GM10248 (cell line): ENCODE measurements at regions not wholly inside any gene's neighbourhood (a gene's known extent, or its start where the extent isn't known, plus 50 kb on each side); places are given as distances from the start of the nearest gene placed in this dataset.

ENCODE experiments used
- CTCF ChIA-PET: fragments of 300-600 bp; sonication (Branson Sonifier 250); formaldehyde crosslinking; extraction: SDS; loops from one replicate; lab custom pipeline; 2021; ENCODE audit warnings: antibody characterized with exemption; lab: Yijun Ruan, JAX
- POLR2A ChIA-PET: fragments of 350-650 bp; sonication (Branson Sonifier 250); formaldehyde crosslinking; extraction: SDS; loops from one replicate; lab custom pipeline; 2020; ENCODE audit warnings: antibody characterized with exemption; lab: Yijun Ruan, JAX
- DNase-seq: peaks from one replicate; pipeline ENCODE4 v3.0.0; 2012; ENCODE audit errors: extremely low spot score
- TF ChIP-seq, protein P1 (sequence below): IDR thresholded peaks from 2 replicates; pipeline ENCODE4 v1.5.1; 2012; ENCODE audit warnings: mild to moderate bottlenecking, low read depth; ENCODE audit errors: extremely low read depth, missing control alignments, control extremely low read depth

DNA sequence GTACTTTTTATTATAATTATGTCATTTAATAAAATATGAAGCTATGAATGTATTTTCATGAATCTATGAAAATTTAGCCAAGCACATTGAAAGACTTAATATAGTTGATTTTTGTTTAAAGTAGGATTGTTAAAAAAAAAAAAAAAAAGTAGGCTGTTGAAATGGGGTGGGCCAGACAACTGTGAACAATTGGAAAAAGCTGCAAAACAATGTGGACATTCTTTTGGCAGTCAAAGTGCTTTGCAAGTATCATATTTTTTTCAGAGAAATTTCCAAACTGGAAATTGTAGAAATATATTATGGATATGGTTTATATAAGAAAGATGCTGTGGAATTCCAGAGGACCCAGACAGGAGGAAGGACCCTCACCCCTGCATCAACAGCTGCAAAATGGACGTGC is 82.1 kb downstream of the ETAA1 start:
- POLR2A ChIA-PET, result no interaction called here
- CTCF ChIA-PET, result interaction anchor here (1.0 to 1.9 kb wide), 2 partner anchors 9 kb away, joined by 4 to 8 read pairs; no protein-coding TSS in a partner anchor
- TF ChIP-seq, protein P1, sequence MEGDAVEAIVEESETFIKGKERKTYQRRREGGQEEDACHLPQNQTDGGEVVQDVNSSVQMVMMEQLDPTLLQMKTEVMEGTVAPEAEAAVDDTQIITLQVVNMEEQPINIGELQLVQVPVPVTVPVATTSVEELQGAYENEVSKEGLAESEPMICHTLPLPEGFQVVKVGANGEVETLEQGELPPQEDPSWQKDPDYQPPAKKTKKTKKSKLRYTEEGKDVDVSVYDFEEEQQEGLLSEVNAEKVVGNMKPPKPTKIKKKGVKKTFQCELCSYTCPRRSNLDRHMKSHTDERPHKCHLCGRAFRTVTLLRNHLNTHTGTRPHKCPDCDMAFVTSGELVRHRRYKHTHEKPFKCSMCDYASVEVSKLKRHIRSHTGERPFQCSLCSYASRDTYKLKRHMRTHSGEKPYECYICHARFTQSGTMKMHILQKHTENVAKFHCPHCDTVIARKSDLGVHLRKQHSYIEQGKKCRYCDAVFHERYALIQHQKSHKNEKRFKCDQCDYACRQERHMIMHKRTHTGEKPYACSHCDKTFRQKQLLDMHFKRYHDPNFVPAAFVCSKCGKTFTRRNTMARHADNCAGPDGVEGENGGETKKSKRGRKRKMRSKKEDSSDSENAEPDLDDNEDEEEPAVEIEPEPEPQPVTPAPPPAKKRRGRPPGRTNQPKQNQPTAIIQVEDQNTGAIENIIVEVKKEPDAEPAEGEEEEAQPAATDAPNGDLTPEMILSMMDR, result no peak

DNA sequence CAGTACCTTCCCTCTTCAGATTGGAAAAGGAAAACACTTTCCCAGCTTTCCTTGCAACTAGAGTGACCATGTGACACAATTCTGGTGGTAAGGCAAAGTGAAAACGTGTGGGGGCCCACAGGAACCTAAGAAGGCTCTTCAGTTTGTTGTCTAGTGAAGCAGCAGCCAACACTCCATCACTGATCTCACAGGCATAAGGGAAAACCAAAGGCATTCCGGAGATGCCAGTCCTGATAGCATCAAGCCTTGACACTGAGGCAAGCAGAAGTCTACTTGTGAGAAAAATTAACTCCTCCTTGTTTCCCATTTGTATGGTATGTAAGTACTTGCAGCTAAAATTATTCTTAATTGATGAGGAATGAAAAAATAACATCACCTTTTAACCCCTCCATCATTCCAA is 88.3 kb downstream of the ETAA1 start:
- ChIA-PET CTCF (interaction anchor here (1.9 kb wide), 1 partner anchor 8 kb away, joined by 4 read pairs; no protein-coding TSS in a partner anchor), POLR2A (no interaction called here)
- TF ChIP-seq, protein P1, result no peak
- no peak for DNase-seq

More for the DNA sequence above, 82.1 kb downstream of the ETAA1 start:
- no peak for DNase-seq

DNA sequence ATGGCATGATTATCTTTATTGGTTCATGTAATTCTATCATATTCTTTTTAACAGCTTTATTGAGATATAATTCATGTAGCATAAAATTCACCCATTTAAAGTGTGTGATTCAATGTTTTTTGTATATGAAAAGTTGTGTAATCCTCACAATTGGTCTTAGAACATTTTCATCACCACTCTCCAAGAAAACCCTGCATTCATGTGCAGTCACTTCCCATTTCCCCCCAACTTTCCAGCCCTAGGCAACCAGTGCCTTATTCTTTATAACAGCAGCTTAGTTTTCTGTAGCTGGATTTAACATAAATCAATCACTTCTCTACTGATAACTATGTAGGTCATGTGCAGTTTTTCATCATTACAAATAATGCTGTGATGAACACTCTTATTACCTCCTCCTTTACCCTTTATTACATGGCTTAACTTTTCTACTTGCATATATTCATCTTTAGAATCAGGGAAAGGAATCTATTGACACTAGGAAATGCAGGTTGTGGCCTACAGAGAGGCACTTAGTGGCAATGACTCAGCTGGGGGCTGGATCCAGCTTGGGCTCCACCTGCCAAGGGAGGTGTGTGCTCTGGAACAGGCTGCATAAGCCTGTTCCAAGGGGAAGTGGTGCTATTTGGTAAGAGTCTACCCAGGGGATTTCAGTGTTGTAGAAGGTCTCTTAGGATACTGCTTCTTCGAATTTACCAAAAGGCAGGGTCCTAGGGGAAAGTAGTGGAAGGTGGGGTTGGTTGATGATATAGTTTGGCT is 89.1 kb downstream of the ETAA1 start:
- CTCF ChIA-PET, result interaction anchor here (1.9 kb wide), 1 partner anchor 8 kb away, joined by 4 read pairs; no protein-coding TSS in a partner anchor
- no peak for DNase-seq
- TF ChIP-seq, protein P1, result no peak

DNA sequence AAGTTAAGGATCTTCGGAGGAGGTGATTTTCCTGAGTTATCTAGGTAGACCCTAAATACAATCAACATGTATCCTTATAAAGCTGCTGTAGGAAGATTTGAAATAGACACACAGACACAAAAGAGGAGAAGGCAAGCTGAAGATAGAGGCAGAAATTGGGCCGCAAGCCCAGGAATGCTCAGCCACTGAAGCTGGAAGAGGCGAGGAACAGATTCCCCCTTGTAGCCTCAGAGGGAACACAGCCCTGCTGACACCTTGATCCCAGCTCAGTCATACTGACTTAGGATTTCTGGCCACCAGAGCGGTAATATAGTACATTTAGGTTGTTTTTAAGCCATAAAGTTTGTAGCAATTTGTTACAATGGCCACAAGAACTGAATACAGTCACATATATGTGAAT is 90.9 kb downstream of the ETAA1 start:
- no peak for DNase-seq
- ChIA-PET CTCF (interaction anchor here (2.1 kb wide), 1 partner anchor 9 kb away, joined by 8 read pairs; no protein-coding TSS in a partner anchor), POLR2A (no interaction called here)
- TF ChIP-seq, protein P1, result no peak

More for the DNA sequence above, 89.1 kb downstream of the ETAA1 start:
- POLR2A ChIA-PET, result no interaction called here

DNA sequence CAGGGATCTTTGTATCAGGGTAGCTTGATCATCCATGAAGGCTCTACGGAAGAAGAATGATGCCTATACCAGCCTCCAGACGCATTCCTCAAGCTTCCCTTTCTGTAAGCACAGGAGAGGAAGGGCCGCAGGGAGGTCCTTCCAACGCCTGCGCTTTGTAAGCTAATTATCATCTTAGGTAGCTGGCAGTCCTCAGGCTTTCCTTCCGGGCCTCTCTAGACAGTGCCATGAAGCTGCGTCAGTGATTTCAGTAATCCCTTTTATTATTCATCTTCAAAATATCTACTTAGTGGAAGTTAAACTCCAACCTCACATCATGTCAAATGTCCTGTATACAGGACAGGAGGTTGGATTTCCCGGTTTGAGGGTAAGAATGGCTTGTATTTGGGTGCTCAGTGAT is 92.3 kb downstream of the ETAA1 start:
- DNase-seq, result no peak
- ChIA-PET CTCF (interaction anchor here (2.1 kb wide), 1 partner anchor 10 kb away, joined by 8 read pairs; no protein-coding TSS in a partner anchor), POLR2A (no interaction called here)
- TF ChIP-seq, protein P1, result no peak

DNA sequence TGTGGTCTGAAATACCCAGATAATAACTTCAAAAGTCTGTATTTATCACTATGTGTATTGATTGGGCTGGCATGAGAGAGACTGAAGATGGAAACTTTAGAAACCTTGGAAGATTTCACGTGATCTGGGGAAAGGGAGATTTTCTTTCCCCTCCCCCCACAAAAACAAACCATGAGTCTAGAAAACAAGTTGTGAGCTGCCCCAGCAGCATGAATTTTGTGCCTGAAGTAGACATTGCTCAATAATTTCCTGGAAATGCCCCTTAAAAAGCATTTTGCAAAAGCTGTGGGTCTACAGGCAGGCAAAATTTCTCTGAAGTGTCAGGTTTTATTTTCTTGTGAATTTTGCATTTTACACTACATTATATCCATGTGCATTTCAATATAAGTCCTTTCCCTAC is 101.8 kb downstream of the ETAA1 start:
- DNase-seq, result no peak
- ChIA-PET CTCF (no interaction called here), POLR2A (no interaction called here)
- TF ChIP-seq, protein P1, result no peak
